WTC11 (cell line): ENCODE measurements at regions not wholly inside any gene's neighbourhood (a gene's known extent, or its start where the extent isn't known, plus 50 kb on each side); places are given as distances from the start of the nearest gene placed in this dataset.

Source experiments
- ATF1 ChIP-seq: sonication (generic); formaldehyde crosslinking; IDR thresholded peaks from 2 replicates; pipeline ENCODE4 v1.8.1; 2023; ENCODE audit warnings: mild to moderate bottlenecking, moderate library complexity, missing genetic modification reagents
- CREB1 ChIP-seq: sonication (generic); formaldehyde crosslinking; IDR thresholded peaks from 2 replicates; pipeline ENCODE4 v1.8.0; 2023; ENCODE audit warnings: mild to moderate bottlenecking, missing genetic modification reagents
- ETV6 ChIP-seq: sonication (generic); formaldehyde crosslinking; IDR thresholded peaks from 2 replicates; pipeline ENCODE4 v1.8.1; 2022; ENCODE audit warnings: mild to moderate bottlenecking, missing genetic modification reagents
- KAT7 ChIP-seq: sonication (generic); formaldehyde crosslinking; IDR thresholded peaks from 2 replicates; pipeline ENCODE4 v1.8.1; 2023; ENCODE audit warnings: missing genetic modification reagents, mild to moderate bottlenecking, borderline replicate concordance
- RELA ChIP-seq: sonication (generic); formaldehyde crosslinking; IDR thresholded peaks from 2 replicates; pipeline ENCODE4 v1.8.1; 2022; ENCODE audit warnings: missing genetic modification reagents, mild to moderate bottlenecking, borderline replicate concordance
- SP1 ChIP-seq: sonication (generic); formaldehyde crosslinking; conservative IDR thresholded peaks from 2 replicates; pipeline ENCODE4 v1.8.1; 2022; ENCODE audit warnings: missing genetic modification reagents
- TEAD4 ChIP-seq: sonication (generic); formaldehyde crosslinking; IDR thresholded peaks from 2 replicates; pipeline ENCODE4 v1.8.0; 2022; ENCODE audit warnings: mild to moderate bottlenecking, missing genetic modification reagents
- ZNF232 ChIP-seq: sonication (generic); formaldehyde crosslinking; IDR thresholded peaks from 2 replicates; pipeline ENCODE4 v1.8.0; 2022; ENCODE audit warnings: mild to moderate bottlenecking, missing genetic modification reagents
- TF ChIP-seq, protein P1 (sequence below): fragments of 200-600 bp; IDR thresholded peaks from 2 replicates; pipeline ENCODE4 v1.8.0; 2022; ENCODE audit warnings: antibody characterized with exemption
- TF ChIP-seq, protein P2 (sequence below): sonication (generic); formaldehyde crosslinking; IDR thresholded peaks from 2 replicates; pipeline ENCODE4 v1.8.1; 2022; ENCODE audit warnings: low read depth, mild to moderate bottlenecking, moderate library complexity, missing genetic modification reagents, borderline replicate concordance
- TF ChIP-seq, protein P3 (sequence below): sonication (generic); formaldehyde crosslinking; IDR thresholded peaks from 2 replicates; pipeline ENCODE4 v1.8.0; 2022; ENCODE audit warnings: mild to moderate bottlenecking, missing genetic modification reagents
- TF ChIP-seq, protein P4 (sequence below): sonication (generic); formaldehyde crosslinking; IDR thresholded peaks from 2 replicates; pipeline ENCODE4 v1.8.0; 2022; ENCODE audit warnings: mild to moderate bottlenecking, missing genetic modification reagents
- TF ChIP-seq, protein P5 (sequence below): sonication (generic); formaldehyde crosslinking; IDR thresholded peaks from 2 replicates; pipeline ENCODE4 v1.8.0; 2023; ENCODE audit warnings: missing genetic modification reagents, mild to moderate bottlenecking, borderline replicate concordance

DNA sequence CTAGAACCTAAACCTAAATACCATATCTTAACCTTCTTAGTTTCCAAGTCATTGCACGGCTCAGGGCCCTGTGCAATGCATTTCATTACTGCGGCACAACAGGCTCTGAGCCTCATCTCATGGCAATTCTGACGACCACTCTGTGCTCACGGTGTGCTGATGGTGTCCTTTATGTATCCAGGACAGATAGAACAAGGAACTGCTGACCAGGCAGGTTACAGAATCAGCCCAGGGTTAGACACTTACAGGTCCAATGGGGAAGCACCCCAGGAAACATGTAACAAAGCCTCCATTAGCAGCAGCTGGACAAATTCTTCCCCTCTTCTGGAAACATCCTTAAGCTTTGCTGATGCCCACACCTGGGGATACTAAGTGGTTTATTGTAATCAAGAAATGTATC is 91.9 kb upstream of the NSMCE3 start:
- TF ChIP-seq, protein P1, sequence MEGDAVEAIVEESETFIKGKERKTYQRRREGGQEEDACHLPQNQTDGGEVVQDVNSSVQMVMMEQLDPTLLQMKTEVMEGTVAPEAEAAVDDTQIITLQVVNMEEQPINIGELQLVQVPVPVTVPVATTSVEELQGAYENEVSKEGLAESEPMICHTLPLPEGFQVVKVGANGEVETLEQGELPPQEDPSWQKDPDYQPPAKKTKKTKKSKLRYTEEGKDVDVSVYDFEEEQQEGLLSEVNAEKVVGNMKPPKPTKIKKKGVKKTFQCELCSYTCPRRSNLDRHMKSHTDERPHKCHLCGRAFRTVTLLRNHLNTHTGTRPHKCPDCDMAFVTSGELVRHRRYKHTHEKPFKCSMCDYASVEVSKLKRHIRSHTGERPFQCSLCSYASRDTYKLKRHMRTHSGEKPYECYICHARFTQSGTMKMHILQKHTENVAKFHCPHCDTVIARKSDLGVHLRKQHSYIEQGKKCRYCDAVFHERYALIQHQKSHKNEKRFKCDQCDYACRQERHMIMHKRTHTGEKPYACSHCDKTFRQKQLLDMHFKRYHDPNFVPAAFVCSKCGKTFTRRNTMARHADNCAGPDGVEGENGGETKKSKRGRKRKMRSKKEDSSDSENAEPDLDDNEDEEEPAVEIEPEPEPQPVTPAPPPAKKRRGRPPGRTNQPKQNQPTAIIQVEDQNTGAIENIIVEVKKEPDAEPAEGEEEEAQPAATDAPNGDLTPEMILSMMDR: no peak
- TF ChIP-seq ATF1 (CRISPR knock-in tag): no peak
- TF ChIP-seq ZNF232 (CRISPR knock-in tag): no peak
- no peak for TF ChIP-seq SP1
- no peak for TF ChIP-seq KAT7 (CRISPR knock-in tag)
- no peak for TF ChIP-seq ETV6 (CRISPR knock-in tag)
- TF ChIP-seq, protein P2, sequence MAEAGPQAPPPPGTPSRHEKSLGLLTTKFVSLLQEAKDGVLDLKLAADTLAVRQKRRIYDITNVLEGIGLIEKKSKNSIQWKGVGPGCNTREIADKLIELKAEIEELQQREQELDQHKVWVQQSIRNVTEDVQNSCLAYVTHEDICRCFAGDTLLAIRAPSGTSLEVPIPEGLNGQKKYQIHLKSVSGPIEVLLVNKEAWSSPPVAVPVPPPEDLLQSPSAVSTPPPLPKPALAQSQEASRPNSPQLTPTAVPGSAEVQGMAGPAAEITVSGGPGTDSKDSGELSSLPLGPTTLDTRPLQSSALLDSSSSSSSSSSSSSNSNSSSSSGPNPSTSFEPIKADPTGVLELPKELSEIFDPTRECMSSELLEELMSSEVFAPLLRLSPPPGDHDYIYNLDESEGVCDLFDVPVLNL (CRISPR knock-in tag): no peak
- no peak for TF ChIP-seq RELA (CRISPR knock-in tag)
- TF ChIP-seq, protein P3, sequence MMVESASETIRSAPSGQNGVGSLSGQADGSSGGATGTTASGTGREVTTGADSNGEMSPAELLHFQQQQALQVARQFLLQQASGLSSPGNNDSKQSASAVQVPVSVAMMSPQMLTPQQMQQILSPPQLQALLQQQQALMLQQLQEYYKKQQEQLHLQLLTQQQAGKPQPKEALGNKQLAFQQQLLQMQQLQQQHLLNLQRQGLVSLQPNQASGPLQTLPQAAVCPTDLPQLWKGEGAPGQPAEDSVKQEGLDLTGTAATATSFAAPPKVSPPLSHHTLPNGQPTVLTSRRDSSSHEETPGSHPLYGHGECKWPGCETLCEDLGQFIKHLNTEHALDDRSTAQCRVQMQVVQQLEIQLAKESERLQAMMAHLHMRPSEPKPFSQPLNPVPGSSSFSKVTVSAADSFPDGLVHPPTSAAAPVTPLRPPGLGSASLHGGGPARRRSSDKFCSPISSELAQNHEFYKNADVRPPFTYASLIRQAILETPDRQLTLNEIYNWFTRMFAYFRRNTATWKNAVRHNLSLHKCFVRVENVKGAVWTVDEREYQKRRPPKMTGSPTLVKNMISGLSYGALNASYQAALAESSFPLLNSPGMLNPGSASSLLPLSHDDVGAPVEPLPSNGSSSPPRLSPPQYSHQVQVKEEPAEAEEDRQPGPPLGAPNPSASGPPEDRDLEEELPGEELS (CRISPR knock-in tag): no peak
- no peak for TF ChIP-seq CREB1
- TF ChIP-seq, protein P4, sequence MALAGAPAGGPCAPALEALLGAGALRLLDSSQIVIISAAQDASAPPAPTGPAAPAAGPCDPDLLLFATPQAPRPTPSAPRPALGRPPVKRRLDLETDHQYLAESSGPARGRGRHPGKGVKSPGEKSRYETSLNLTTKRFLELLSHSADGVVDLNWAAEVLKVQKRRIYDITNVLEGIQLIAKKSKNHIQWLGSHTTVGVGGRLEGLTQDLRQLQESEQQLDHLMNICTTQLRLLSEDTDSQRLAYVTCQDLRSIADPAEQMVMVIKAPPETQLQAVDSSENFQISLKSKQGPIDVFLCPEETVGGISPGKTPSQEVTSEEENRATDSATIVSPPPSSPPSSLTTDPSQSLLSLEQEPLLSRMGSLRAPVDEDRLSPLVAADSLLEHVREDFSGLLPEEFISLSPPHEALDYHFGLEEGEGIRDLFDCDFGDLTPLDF (CRISPR knock-in tag): no peak
- TF ChIP-seq, protein P5, sequence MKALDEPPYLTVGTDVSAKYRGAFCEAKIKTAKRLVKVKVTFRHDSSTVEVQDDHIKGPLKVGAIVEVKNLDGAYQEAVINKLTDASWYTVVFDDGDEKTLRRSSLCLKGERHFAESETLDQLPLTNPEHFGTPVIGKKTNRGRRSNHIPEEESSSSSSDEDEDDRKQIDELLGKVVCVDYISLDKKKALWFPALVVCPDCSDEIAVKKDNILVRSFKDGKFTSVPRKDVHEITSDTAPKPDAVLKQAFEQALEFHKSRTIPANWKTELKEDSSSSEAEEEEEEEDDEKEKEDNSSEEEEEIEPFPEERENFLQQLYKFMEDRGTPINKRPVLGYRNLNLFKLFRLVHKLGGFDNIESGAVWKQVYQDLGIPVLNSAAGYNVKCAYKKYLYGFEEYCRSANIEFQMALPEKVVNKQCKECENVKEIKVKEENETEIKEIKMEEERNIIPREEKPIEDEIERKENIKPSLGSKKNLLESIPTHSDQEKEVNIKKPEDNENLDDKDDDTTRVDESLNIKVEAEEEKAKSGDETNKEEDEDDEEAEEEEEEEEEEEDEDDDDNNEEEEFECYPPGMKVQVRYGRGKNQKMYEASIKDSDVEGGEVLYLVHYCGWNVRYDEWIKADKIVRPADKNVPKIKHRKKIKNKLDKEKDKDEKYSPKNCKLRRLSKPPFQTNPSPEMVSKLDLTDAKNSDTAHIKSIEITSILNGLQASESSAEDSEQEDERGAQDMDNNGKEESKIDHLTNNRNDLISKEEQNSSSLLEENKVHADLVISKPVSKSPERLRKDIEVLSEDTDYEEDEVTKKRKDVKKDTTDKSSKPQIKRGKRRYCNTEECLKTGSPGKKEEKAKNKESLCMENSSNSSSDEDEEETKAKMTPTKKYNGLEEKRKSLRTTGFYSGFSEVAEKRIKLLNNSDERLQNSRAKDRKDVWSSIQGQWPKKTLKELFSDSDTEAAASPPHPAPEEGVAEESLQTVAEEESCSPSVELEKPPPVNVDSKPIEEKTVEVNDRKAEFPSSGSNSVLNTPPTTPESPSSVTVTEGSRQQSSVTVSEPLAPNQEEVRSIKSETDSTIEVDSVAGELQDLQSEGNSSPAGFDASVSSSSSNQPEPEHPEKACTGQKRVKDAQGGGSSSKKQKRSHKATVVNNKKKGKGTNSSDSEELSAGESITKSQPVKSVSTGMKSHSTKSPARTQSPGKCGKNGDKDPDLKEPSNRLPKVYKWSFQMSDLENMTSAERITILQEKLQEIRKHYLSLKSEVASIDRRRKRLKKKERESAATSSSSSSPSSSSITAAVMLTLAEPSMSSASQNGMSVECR: no peak
- TF ChIP-seq TEAD4 (CRISPR knock-in tag): no peak
